Fibroblast of lung (primary cell): ENCODE measurements at regions not wholly inside any gene's neighbourhood (a gene's known extent, or its start where the extent isn't known, plus 50 kb on each side); places are given as distances from the start of the nearest gene placed in this dataset.

Experiments
- EZH2 ChIP-seq: IDR thresholded peaks from 2 replicates; pipeline ENCODE4 v1.5.1; 2012; ENCODE audit warnings: low read length, control low read depth, mild to moderate bottlenecking; ENCODE audit errors: missing control alignments
- TF ChIP-seq, protein P1 (sequence below), 2 donors: IDR thresholded peaks in 1 of 2; conservative IDR thresholded peaks in 1 of 2; 1 replicate in 1 of 2; 2 replicates in 1 of 2; pipeline ENCODE4 v1.5.1; 2011 to 2012; ENCODE audit warnings: low read length in 2 of 2, control low read depth in 1 of 2, inconsistent platforms in 1 of 2, low read depth in 1 of 2, mild to moderate bottlenecking in 1 of 2

DNA sequence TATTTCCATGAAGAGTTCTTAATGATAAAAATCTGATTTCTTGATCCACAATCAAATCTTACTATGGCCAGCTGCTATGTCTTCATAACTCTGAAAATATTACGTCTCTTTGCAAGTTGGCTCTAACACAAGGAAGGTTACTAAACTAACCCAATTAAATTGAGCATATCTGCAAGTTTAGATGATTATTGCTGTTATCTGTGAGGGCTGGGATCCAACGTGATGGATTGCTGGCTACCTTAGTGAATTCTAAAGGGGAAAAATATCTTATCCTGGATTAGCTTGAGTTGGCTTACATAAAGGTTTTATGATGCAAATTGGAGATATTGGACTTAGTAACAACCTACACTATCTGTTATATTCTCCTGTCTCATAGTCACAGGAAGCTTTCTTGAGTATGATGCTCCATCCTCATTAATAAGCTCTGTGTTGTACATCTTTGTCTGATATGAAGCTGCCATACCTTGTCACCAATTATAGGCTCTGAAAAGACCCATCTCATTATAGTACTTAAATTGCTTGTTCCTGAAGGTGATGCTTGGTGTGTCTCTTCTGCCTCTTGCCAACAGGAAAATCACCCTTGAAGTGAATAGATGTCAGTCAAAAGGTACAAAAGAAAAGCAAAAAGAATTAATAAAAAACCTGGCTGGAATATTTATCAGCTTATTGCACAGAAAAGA lies 733.0 kb upstream of the MEF2C start:
- TF ChIP-seq EZH2 = no peak
- TF ChIP-seq, protein P1, sequence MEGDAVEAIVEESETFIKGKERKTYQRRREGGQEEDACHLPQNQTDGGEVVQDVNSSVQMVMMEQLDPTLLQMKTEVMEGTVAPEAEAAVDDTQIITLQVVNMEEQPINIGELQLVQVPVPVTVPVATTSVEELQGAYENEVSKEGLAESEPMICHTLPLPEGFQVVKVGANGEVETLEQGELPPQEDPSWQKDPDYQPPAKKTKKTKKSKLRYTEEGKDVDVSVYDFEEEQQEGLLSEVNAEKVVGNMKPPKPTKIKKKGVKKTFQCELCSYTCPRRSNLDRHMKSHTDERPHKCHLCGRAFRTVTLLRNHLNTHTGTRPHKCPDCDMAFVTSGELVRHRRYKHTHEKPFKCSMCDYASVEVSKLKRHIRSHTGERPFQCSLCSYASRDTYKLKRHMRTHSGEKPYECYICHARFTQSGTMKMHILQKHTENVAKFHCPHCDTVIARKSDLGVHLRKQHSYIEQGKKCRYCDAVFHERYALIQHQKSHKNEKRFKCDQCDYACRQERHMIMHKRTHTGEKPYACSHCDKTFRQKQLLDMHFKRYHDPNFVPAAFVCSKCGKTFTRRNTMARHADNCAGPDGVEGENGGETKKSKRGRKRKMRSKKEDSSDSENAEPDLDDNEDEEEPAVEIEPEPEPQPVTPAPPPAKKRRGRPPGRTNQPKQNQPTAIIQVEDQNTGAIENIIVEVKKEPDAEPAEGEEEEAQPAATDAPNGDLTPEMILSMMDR (conservative IDR thresholded peaks at IDR 0.05 in 1 of 2, IDR thresholded peaks at IDR 0.05 in 1 of 2; ENCODE audit: low read depth in 1 of 2, low read length in 2 of 2) = no peak
